Ureter (tissue), 1 donor: ENCODE measurements at regions not wholly inside any gene's neighbourhood (a gene's known extent, or its start where the extent isn't known, plus 50 kb on each side); places are given as distances from the start of the nearest gene placed in this dataset.
A peak's percentile ranks its signal among the peaks of the same experiment; 100 is the strongest.

Source experiments
- DNase-seq: peaks from one replicate; pipeline ENCODE4 v3.0.0-alpha.2; 2020; ENCODE audit warnings: low spot score
- donor health status: DM: yes; HTN: yes; CAD: no.

DNA sequence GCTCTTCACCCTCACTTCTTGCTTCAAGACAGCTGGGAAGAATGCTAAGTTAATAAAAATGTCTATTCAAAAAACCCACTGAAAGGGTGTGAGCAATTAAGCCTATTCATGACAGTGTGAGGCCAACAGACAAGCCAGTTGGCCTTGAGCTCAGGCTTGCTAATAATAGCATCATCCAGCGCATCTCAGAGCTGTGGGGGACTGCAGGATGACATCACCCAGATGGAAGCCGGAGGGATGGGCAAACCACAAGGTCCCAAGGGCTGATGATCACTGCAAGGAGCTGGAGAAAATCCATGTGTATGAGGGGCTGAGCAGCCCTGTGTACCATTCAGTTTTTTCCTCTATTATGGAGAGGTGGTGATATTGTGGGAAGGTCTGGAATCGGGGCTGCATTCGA is 770.4 kb downstream of the TNS3 start:
- DNase-seq = no peak

DNA sequence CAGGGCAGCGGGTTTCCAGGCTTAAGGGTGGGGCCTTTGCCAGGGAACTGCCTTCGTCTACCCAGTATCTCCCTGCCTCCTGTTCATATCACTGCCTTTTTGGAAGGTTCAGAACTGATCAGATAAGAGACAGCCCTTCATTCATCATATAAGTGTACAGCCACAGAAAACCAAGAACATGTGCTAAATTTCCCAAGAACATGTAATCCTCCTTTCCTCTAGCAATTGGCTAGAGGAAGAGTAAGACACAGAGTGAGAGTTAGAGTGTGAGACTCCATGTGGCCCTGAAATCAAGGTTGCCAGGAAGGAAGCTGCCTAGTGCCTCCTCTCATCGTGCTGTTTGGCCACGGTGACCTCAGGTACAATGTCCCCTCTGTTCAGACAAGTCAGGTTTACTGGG is 770.9 kb downstream of the TNS3 start:
- DNase-seq = no peak

DNA sequence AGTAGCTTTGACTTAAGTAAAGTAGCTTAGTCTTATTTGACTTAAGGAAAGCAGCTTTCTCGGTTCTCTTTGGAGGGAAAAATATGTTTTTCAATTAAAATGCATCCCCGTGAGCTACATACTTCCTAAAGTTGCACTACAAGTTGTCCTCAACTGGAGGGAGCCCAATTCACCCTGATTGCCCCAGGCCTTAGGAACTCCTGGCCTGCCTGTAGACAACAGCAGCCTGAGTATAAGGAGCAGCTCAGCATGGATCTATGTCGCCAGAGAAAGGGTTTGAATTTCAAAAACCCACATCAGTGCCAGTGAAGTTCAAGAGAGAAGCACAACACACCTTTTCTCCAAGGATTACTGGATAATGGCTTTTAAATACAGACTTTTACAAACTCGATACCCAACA is 772.0 kb downstream of the TNS3 start:
- DNase-seq = no peak

DNA sequence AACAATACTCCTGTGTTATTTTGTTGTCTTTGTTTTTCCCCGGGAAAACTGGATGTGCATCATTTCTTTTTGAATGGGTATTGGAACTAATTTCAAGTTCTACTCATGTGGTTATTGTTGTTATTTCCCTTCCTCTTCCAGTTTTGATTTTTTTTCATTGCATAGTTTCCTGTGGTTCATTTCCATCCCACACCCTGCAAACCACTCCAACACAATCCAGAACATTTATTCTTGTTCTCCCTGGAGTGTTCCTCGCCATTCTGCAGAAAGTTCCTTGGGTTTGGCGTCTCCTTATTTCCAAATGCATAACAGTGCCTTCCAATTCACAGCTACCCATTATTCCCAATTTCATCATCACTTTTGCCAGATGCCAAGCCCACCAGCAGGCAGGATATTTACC is 775.1 kb downstream of the TNS3 start:
- DNase-seq = no peak

DNA sequence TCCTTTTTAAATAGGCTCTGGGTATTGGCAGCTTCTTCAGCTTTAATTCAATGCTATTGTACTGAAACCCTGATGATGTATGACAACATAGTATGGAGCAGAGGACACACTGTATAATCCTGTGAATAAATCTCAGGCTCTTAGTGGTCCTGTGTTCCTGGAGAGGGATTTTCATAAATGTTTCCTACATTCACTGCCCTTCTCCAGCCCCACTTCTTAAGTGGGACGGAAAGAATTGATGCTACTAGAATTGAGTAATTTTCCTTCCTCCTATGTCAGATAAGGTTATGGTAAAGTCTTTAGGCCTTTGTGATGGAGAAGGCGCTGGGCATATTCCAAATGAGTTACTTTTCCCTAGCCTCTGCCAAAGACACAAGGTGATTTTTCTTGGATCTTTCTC is 779.4 kb downstream of the TNS3 start:
- no peak for DNase-seq

DNA sequence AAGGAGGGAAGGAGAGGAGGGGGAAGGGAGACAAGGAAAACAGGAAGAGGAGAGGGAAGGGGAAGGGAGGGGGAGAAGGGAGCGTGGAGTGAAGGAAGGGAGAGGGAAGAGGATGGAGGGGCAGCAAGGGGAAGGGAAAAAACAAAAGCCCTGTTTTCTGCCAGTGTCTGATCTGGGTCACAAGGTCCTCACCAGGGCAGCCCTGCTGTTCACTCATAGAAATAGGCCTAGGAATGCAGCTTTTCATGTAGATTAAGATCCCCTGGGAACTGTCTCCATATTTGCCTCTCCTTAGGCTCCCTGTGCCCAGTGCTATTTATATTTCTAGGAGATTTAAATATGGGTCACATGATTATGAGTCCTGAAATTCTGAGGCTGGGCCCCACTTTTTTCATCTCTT is 790.7 kb downstream of the TNS3 start:
- DNase-seq = no peak

DNA sequence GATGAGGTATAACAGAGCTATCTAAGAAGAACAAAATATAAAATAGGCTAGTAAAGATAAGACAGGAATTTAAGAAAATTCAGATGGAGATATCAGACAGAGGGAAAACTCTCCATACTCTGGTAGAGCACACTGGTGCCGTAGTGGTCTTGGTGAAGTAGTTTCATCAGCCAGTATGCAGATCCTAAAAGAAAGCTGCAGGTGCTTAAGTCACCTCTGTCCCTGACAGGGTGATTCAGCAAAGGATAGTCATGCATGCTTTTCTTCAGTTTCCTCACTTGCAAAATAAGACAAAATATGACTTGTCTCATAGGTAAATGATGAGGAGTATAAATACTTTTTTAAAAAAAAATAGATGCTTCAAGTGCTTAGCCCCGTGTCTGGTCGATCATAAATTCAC is 794.9 kb downstream of the TNS3 start:
- DNase-seq = no peak

DNA sequence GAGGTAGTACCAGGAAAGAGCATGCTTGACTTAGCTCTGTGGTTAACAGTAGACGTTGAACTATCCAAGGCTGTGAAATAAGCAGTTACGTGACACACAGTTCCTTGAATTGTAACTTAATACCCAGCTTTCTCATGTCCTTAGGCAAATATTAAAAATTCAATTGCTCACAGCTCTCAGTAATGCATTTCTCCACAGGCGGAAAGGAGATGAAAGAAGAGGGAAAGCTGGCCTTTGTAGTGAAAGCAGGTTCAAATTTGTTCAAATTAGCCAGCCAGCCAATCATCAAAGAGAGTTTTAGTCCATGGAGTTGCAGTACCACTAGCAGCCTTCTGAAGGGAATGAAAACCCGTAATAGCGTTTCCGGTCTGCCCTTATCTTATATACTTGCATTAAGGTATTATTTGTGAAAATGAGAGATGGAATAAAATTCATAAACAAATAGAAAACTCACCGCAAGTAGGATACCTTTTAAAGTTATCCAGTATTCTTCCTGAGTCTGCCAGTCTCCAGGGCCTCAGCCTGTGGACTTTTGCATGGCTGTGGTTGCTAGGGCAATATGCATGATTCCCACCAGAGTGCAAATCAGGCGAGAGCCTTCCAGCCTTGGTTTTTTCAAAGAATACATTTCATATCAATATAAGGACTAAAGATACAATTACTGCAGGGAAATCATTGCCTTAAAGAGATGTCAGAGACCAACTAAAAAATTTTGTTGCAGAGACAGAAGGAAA is 795.5 kb downstream of the TNS3 start:
- DNase-seq = no peak

DNA sequence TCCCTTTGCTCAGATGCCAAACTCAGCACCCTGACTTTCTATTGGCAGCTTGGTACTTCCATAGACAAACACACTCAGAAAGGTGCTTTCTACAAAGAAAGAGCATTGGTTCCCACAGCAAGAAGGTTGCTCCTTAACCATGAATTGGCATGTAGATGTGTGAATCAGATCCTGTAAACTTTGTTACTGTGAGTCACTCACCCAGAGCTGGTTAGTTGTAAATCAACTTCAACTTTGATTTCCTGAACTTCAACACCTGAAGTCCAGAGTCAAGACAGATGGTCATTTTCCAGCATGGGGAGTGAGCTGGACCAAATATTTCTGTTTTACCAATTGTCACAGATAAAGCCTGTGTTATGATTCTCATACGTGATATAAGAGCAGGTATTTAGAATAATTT is 797.2 kb downstream of the TNS3 start:
- DNase-seq = no peak

DNA sequence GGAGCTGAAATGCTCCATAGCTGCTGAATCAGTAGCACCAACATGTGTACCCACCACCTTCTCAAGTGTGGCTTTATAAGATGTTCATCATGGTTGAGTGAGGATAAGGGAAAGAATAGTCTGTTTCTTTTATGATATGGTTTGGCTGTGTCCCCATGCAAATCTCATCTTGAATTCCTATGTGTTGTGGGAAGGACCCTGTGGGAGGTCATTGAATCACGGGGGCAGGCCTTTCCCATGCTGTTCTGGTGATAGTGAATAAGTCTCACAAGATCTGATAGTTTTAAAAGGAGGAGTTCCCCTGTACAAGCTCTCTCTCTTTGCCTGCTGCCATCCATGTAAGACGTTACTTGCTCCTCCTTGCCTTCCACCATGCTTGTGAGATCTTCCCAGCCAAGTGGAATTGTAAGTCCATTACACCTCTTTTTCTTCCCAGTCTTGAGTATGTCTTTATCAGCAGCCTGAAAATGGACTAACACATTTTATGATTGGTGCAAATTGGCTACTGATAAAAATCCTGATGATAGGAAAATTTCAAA is 799.9 kb downstream of the TNS3 start:
- no peak for DNase-seq

DNA sequence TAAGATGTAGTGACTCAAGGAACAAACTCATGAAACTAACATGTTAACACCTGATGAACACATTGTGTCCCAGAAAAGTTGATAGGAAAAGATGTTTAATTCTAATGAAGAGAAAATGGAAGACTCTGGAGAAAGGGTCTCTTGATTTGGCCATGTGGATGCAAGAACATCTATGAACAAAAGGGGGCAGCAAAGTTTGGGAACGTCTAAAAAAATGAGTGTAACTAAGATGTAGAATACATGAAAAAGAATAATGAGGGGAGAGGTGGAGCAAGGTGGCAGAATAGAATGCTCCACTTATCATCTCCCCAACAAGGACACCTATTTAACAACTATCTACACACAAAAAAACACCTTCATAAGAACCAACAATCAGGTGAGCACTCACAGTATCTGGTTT is 805.1 kb downstream of the TNS3 start:
- no peak for DNase-seq

DNA sequence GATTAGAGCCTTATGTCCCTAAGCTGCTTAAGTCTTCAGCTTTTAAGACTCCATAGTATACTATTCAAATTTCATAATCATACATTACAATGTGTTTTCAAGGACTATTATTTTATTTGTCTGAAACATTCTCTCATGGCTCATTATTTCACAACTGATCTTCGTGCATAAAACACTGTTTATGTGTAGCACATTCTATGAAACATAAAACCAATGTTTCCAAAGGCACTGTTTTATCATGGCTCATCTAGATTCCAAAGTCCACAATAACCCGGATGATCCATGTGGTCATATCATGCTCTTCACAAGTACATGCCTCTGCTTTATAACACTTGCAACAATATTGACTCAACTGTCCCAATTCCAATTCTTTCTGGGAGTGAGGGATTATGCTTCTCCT is 806.1 kb downstream of the TNS3 start:
- DNase-seq = no peak

DNA sequence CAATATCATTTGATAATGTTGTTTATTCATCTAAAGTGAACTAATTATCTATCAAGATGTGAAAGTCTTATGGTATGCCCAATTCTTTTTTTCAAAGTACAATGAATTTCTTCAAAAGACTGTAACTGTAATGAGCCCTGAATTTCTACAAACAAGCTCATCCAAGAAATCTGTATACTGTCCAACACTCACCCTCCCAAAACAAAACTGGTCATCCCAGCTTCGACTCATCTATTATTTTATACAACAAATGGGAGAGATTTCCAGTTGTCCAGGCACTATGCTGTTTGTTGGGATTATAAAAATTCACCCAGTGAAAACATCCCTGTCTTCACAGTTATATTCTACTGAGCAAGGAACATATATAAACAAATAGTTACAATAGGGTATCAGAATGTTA is 806.9 kb downstream of the TNS3 start:
- no peak for DNase-seq

DNA sequence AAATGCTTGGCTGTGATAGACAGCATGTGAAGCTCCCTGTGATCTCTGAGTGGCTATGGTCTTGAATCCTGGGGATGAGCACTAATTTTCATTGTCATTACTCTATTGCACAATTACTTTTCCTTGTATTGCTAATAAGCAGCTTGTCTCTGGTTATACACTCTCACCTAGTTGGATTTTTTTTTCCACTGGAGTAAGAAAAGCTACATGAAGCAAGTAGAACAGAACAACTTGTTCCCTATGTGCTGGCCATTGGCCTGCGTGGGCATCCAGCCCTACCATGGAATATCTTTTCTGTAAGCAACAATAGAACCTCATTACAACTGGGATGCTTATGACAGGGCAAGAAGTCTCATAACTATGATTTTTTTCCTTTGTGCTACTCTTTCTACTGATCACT is 807.4 kb downstream of the TNS3 start:
- no peak for DNase-seq

DNA sequence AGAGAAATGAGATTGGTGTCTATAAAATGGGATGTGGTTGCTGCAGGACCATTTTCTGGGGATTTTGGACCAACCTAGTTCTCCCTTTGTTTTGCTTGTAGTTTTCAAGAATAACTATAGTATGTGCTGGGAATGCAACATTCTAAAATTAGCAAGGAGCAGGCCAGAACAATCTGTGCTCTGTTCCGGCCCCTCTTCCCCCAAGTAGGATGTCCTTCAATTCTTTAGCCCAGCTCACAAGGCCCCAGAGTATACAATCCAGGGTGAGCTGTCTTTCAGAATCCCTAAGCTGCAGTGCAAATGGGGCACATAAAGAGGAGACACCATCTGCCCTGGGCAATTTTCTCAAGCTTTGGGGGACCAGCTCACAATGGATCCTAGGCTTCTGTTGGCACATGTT is 809.1 kb downstream of the TNS3 start:
- no peak for DNase-seq

DNA sequence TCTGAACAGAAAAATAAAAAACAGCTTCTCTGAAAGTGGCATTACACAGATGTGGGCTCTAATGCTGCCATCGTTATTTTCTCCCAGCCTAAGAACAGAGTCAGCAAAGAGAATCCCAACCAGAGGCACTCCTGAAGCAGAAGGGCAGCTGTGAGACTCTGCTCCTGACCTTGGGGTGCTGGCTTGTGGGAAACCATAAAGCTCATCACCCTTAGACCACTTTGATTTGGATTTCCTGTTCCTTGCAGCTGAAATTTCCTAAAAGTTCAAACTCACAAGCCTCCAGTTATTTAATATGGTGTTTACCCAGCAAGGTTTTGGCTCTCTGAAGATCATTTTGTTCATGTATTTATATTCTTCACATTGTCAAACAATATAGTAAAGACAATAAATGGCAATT is 814.8 kb downstream of the TNS3 start:
- DNase-seq = no peak

DNA sequence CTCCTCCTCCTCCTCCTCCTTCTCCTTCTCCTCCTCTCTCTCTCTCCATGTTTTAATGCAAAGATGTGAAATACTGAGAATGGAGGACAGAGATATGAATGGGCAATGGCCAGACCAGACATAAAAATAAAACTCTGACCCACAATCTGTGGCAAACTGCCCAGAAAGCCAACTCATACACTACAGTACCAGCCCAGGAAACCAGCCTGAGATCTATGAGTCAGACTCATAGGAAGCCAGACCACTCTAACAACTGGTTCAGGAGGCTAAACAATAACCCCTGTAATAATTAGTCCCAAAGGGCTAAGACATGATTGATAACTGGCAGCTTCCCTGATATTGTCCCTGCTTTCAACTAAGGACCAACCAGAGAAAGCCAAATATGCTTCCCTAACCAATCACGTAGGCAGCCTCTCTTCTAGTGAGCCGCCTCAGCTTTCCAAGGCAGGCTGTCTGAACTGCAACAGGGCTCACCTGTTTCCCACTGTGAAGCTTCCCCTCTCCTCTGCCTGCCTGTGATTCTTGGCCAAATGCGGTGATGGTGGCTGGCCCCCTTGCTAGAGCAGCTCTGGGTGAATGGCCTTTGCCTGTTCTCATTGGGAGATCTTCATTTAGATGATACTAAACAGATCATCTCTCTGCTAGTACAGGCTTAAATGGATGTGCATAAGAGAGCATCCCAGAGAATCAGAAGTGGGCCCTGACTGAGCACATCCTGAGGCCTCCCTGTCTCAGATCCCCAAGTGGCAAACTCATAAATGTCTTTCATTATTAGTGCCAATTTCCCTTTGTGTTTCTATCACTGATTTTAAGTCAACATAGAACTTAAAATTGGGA is 817.6 kb downstream of the TNS3 start:
- peak; percentile 77 for DNase-seq

DNA sequence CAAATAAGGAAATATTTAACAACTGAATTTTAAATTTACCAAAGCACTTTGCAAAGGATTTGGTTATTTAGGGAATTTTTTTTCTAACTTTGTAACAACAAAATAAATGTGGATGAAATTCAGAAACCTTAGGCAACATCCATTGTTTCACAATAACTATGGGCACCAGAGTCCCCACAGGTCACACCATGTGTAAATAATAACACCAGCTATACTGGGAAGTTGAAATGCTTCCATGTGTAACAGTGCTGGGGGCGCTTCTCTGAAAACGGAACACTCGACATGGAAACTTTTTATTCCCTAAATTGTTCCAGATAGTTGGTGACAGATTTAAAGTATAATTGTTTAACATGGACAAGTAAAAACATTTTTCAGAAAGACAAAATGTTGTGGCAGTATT is 818.6 kb downstream of the TNS3 start:
- DNase-seq = no peak

DNA sequence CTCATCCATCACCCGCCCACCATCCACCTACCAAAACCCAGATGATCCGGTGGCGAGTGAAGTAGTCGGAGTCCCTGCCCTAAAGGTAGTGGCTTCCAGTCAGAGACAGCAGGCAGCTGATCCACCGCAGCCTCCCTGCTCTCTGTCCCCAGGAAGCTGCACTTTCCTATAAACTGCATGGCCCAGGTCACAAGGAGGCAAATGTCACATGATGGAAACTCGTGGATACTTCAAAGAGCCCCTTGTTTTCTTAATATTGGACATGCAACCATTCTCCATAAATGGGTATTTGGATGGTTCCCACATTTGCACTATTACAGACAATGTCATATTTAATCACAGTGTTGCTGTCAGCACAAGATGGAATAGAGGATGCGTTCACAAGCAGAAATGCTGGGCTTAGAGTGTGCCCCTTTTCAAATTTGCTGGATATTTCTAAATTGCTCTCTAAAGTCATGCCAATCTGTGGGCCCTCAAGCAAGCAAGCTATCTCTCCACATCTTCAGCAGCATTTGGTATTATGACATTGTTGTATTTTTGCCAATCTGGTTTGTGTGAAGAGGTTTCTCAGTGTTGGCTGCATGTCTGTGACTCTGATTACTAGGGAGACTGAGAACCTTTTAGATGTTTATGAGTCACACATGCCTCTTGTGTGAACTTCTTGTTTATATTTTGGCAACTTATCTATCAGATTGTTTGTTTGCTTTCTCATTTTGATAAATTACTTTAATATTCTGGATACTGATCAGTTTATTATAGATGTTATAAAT is 822.0 kb downstream of the TNS3 start:
- no peak for DNase-seq

DNA sequence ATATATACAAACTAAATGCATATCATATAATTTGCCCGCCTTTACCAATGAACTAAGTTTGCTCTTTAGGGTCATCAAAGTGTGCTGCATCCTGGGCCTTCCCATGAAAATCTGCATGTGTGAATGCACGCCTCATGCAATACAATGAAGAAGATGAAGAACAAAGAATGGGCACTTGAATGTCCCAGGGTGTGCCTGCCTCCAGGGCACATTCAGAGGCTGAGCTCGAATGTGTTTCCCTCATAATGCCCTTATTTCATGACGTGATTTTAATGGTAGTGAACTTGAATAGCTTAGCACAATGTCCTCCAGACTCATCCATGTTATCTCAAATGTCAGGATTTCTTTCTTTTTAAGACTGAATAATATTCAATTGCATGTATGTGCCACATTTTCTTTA is 824.9 kb downstream of the TNS3 start:
- DNase-seq = no peak

DNA sequence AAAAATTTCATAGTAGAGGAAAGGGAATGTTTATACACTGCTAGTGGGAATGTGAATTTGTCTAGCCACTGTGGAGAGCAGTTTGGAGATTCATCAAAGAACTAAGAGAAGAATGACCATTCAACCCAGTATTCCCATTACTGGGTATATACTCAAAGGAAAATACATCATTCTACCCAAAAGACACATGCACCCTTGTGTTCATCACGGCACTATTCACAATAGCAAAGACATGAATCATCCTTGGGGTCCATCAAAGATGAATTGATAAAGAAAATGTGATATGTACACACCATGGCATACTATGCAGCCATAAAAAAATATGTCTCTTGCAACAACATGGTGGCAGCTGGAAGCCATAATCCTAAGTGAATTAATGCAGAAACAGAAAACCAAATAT is 825.7 kb downstream of the TNS3 start:
- DNase-seq = no peak
